22Rv1 (cell line): ENCODE measurements at regions not wholly inside any gene's neighbourhood (a gene's known extent, or its start where the extent isn't known, plus 50 kb on each side); places are given as distances from the start of the nearest gene placed in this dataset.

Source experiments
- CTCF ChIP-seq: fragments of 450-650 bp; IDR thresholded peaks from 2 replicates; pipeline ENCODE4 v1.5.1; 2017; ENCODE audit warnings: mild to moderate bottlenecking
- ZFX ChIP-seq: fragments of 450-650 bp; IDR thresholded peaks from 2 replicates; pipeline ENCODE4 v1.6.1; 2017; ENCODE audit warnings: antibody characterized with exemption, borderline replicate concordance

GRCh38 chr1:243946253-243946652 lies 96.2 kb upstream of the AKT3 start:
- no peak for TF ChIP-seq CTCF
- TF ChIP-seq ZFX, result no peak
